NCI-H1048 (cell line): ENCODE measurements at regions not wholly inside any gene's neighbourhood (a gene's known extent, or its start where the extent isn't known, plus 50 kb on each side); places are given as distances from the start of the nearest gene placed in this dataset.
"Not testable (repeated sequence)": the region's sequence is repeated elsewhere in the genome, so short reads cannot be mapped to it uniquely, and the experiment has no call there.

ENCODE experiments used
- DNase-seq: peaks from one replicate; lab custom pipeline; 2025; lab: John Stamatoyannopoulos, UW

DNA sequence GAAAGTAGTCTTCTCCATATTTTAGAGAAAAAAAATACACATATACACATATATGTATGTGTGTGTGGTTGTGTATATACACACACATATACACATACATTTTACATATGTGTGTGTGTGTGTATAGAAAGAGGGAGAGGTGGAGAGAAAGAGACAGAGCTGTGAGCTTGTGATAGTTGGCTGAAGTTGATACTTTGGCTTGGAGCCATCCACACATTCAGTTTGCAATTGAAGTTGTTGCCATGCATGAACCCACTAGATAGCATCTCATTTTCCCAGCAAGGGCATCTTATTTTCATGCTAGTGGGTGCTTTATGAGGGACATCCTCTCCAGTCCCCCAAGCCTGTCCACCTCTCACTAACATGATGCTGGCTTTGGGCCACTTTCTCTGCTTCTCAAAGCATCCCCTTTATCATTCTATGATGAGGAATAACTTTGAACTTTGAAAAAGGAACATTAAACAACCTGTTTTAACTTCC is 228.6 kb downstream of the ZNF621 start:
- no peak for DNase-seq

DNA sequence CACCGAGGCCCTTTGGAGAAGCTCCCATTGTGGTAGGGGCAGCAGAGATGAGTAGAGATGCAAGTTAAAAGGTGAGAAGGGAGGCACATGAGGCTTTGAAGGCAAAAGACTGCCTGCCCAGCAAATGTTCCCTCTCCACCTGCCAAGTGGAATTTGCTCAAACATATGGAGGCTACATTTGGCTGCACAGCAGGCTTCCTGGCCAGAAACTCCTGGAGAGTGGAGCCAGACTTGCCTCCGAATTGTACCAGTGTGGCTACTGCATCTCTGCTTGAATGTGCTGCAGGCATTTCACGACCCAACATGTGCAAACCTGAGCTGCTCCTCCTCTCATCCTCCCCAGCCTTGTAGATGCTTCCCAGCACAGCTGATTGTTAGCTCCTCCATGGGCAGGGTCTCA is 229.2 kb downstream of the ZNF621 start:
- no peak for DNase-seq

DNA sequence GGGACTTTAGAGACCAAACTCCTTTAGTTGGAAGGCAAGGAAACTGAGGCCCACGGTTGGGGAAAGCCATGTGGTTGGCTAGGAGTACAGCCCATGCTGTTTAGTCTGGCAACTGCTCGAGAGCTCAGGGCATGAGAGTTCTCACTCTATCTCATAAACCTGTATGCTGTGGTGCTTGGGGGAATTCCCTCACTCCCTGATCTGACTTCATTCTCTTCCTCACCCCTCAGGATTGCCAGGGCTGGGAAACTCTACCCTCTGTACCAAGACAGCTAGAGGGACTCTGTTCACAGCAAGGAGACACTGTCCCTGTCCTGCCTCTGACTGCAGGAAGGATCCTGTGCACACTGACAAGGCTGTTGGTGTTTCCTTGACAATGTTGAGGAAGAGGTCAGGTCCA is 230.2 kb downstream of the ZNF621 start:
- DNase-seq = no peak

DNA sequence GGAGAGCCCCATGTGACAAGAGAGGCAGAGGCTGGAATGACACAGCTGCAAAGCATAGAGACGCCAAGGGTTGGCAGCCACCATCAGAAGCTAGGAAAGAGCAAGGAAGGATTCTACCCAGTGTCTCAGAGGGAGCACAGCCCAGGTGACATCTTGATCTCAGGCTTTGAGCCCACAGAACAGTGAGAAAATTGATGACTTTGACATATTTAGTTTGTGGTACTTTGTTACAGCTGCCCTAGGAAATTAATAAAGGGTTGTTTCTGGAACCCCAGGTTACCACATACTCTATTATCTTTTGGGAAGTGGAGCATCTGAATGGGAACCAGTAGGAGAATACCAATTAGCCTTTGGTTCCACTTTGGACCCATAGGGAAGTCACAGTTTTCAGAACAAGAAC is 231.7 kb downstream of the ZNF621 start:
- no peak for DNase-seq

DNA sequence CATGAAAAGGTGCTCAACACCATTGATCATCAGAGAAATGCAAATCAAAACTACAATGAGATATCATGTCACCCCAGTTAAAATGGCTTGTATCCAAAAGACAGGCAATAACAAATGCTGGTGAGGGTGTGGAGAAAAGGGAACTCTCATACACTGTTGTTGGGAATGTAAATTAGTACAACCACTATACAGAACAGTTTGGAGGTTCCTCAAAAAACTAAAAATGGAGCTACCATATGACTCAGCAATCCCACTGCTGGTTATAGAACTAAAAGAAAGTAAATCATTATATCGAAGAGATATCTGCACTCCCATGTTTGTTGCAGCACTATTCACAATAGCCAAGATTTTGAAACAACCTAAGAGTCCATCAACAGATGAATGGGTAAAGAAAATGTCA is 238.0 kb downstream of the ZNF621 start:
- DNase-seq = not testable (repeated sequence)

DNA sequence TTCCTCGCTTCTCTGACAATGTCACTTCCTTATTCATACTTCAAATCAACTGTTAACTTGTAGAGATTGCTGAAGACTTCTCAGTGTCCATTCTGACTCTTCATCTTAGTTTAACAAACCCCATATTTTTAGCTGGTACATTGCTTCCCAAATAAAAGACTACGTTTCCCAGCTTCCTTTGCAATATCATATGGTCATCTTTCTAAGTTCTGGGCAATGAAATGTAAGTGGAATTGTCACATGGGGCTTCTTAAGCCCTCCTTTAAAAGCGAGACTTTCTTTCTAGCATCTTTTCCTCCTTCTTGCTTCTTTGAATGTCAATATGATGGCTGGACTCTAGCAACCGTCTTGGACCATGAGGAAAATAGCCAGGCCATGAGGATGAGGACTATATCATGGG is 239.0 kb downstream of the ZNF621 start:
- no peak for DNase-seq

DNA sequence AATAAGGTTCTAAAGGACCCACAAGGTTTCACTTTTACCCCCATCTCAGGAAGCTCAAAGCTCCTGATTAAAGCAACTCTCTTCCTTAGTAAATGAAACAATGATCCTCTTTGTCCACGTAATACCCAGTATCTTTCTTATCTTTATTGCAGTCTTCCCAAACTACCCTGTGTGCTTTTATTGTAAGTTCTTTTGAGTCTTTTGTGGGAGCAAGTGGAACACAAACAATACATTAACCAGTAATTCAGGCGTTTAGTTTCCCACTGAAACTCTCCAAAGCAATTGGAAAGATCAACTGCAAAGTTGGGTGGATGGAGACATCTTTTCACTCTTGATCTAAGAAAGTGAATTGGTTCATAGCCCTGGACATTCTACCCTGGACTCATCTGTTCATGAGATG is 240.0 kb downstream of the ZNF621 start:
- DNase-seq = no peak

DNA sequence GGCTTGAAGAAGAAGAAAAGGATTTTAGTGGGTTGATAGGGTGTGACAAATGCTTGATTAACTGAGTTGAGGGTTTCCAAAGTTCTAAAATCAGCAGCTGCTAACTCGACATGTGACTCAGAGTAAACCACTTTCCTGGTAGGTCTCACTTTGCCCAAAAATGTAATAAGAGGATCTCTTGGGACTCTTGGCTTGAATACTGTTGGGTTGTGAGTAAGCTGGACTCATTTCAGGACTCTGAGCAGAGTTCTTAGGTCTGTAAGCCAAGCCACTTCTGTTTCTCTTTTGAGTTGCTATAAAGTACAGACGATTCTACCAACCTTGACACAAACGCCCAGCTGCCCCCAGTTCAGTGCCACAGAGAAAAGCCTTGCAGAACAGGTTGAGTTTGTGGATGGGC is 241.1 kb downstream of the ZNF621 start:
- no peak for DNase-seq

DNA sequence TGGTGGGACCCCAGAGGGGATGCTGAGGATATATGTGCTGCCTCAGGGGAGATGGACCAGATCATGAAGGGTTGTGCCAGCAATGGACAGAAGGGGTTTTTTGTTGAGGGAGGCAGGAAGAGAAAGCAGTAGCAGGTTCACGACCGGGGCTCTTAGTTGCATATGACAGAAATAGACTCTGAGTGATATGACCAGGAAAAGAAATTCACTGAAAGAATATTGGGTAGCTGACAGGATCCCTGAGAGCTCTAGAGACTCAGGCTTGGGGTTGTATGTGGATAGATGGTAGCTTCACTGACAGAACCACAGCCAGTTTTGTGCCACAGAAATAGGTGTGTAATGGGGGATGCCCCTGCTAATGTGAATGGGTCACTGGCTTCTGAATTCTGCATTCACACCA is 241.6 kb downstream of the ZNF621 start:
- no peak for DNase-seq

DNA sequence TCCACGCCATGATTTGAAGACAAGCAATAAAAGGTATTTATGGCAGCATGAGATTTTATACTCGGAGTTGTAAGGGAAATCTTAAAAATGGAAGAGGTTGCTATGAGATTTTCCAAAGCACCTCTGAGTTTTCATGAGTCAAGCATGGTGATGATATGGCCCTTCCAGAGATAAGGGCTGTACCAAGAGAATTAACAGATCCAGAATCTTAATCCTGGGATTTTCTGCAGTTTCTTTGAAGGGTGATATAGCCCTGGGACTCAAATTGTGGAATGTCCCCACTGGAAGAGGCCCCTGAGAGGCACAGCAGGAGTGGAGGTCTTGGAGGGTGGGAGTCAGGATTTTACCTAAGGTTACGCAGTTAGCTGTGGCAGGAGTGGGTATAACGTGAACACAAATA is 243.3 kb downstream of the ZNF621 start:
- DNase-seq = no peak

DNA sequence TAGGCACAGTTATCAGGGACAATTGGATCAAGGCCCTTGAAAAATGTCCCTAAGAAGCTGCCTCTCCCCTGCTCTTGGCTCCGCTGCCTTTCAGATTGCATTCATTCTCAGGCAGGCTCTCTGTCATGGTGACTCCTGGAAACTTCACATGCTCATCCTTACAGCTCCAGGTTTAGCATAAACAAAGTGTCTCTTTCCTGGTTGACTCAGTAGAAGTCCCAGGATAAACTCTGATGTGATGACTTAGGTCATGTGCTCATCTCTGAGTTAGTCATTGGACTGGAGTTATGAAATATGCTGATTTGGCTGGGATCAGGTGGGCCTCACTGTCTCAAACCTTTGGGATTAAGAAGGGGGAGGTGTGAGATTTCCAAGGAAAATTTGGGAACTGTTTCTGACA is 243.8 kb downstream of the ZNF621 start:
- no peak for DNase-seq

DNA sequence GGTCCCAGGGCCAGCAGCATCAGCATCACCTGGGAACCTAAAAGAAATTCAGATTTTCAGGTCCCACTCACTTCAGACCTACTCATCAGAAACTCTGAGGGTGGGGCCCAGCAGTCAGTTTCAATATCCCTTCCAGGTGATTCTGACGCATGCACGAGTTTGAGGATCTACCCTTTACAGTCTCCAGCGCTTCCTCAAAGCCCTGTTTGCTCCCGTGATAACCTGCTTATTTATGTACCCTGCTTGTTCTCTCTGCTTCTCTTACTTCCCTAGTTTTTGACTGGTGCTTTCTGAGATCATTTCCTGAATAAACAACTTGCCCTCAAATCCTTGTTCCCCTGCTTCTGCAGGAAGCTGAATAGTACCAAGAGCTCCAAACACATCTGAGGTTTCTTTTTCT is 245.3 kb downstream of the ZNF621 start:
- DNase-seq = no peak

DNA sequence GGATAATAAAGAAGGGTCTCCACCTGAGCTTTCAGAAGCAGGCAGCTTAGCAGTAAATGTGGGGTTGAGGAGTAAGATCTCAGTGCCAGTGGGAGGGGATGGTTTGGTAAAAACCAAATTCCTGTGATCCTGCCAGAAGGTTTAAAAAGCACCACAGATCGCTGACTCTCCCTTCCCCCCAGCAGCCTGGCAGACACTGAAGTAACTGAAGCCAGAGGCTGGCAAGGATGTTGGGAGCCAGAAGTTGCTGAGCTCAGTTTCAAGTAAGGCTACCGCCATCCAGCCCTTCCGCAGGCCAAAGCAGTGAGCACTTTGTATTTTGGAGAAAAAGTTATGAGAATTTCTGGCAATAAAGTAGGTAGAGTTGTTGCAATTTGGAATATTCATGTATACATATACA is 246.4 kb downstream of the ZNF621 start:
- DNase-seq = no peak

DNA sequence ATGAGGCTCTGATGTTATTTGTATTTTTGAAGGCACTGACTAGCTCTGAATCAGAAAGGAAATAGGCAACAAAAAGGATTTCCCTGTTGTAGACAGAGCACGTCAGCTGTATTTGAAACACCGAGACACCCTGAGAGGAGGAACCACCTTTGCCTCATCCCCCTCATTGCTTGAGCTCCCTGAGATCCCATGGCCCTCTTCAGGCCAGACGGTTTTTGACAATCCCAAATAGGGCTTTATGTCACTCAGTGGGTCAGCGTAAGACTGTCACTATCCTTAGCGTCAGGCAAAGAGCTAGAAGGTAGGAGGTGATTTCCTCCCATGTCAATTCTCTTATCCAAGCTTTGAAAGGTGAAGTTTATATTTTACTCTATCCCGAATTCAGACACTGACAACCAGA is 254.3 kb downstream of the ZNF621 start:
- DNase-seq = no peak

DNA sequence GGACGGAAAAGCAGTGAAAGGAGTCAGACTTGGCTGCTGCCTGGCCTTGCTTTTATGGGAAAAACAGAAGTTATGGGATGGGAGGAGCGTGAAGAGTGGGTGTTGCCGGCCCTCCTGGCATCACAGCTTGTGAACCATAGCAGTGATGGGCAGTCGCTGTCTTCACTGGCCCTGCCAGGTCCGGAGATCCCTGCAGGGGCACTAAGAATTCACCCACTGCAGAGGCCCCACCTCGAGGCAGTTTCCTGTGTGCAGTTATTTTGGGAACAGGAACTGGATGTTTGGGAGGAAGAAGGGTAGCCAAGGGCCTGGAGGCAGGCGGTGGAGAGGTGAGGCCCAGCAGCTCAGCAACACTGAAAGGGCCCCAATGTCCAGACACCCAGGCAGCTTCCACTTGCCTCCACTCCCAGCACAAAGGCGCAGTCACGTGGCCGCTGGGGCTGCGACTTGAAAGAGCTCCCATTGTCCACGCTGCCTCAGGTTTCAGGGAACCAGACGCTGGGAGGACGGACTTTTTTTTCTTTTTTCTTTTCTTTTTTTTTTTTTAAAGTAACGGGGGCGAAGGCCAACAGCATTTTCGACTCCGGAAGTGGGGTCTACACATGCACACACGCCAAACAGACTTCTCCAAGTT is 255.6 kb downstream of the ZNF621 start:
- no peak for DNase-seq

DNA sequence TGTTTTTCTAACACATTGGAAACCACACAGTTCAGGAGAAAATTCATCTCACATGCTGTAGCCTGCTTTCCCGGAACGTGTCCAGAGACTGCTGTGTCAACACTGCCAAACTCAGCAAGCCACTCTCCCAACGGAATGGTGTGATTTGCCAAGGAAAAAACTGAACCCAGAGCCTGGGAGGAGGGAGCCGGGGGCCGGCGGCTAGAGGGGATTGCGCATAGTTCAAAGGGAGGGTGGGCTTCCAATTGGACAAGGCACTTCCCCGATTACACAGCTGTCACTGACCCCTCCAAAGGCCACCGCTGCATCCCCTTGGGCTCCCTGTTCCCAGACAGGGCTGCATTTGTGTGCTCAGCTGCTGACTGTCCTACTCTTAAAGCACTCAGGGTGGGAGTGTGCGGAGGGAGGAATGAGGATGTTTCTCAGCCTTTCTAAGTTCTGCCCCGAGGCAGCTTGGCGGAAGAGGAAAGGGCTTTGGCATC is 256.2 kb downstream of the ZNF621 start:
- DNase-seq = no peak

DNA sequence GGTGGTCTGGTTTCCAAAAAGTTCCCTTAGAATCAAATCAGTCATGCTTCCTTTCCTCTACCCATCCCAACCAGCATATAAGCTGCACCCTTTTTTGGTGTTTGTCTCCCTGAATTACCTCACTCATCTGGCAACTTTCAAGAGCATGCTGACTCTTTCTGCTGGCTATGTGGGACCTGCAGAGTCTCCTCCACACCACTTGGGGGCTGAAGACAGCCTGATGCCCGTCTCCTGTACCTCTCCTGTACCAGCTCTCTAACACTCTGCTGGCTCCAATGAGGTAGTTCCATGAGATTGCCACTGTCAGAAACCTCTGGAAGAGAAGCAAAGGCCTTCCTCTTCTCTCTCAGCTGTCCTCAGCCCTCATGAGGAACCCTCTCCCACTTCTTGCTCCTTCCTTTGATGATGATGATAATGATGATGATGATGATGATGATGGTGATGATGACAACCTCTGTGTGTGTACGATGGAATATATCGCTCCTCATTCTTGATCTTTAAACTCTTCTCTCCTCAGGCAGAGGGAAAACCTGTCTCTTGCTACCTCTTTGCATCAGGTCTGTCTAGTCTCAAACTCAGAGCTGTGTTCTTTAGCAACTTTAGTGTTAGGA is 257.5 kb downstream of the ZNF621 start:
- DNase-seq = no peak

DNA sequence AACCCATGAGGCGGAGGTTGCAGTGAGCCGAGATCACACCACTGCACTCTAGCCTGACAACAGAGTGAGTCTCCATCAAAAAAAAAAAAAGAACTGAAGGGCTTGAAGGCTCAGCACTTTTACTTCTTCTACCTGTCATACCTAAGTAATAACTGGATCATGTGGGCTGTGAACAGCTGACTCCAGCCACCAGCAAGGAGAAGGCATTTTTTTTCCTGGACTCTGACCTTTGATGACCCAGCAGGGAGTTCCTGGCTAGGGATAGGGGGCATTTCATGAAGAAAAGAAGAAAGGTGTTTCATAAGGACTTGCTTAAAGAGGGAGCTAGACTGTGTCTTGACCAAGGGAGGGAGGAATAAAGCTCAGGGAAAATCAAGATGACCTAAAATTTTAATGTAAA is 266.0 kb downstream of the ZNF621 start:
- DNase-seq = no peak

DNA sequence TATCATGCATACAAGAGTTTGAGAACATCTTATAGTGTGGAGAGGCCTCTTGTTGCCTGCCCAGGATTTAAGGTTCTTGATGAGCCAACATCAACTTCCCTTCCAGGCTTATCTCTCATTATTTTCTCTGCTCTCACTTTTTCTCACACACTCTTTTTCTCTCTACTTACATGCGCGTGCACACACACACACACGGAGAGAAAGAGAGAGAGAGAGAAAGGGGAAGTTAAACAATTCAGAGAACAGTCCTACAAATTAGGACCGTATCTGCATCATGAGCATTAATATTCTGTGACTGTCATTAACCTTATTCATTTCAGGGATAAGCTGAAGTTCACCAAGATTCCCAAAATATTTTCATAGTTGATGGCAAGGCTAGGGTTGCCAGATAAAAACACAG is 269.0 kb downstream of the ZNF621 start:
- DNase-seq = no peak

DNA sequence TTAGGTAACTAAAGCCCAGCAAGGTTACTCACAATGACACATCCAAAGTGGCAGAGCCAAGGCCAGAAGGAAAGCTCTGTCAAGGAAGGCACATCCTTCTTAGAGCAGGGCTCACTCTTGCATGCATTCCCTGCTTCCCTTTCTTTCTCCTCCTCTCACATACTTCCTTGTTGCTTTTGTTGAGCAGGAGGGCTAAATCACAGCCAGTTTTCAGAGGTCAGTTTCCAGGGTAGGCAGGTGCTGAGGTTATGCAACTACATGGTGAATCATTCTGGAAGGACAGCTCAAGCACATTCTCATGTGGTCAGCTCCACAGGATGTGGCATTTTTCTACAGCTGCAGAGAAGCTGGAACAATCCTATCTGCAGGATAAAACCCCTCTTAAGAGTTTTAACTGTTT is 275.6 kb downstream of the ZNF621 start:
- DNase-seq = no peak

DNA sequence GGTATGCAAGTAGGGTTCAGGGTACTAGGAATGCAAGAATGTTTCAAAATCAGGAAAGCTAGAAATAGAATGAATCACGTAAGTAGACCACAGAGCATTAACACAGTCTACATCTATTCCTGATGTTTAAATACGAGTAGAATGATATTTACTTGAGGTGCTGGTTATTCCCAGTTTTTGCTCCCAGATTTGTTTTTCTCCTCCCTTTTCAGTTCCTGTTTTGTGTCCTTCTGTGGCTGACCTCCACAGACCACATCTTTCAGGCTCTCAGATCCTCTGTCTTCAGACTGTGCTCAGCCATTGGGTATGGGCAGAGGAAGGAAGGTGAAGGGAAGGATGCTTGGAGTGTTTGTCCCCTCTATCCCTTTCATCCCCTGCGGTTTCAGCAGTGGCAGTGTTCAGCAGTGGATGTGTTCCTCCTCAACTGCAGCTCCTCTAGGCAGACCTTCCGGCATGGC is 276.6 kb downstream of the ZNF621 start:
- DNase-seq = no peak

DNA sequence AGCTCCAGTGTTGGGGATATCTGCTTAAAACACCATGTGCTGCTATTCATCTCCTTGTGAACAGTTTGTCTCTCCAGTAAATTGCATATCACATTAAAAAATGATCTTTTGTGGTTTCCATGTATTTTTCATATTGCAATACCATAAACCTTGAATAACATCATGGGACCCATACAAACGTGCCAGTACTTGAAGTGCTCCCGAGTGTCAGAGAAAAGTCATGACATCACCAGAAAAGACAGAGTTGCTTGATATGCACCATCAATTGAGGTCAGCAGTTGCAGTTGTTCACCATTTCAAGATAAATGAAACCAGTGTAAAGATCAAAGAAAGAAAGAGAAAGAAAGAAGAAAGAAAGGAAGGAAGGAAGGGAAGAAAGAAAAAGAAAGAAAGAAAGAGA is 278.6 kb downstream of the ZNF621 start:
- no peak for DNase-seq

DNA sequence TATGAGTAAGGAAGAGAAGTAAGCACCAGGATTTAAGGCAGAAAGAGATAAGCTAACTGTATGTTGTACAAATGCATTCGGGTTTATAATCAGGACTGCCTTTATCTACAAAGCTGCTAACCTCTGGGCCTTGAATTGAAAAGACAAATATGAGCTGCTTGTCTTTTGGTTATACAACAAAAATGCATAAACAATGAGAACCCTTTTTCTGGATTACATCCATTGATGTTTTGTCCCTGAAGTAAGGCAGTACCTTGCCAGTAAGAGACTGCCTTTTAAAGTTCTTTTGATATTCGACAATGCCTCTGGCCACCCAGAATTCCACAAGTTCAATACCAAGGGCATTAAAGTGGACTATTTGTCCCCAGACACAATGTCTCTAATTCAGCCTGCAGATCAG is 280.7 kb downstream of the ZNF621 start:
- DNase-seq = no peak

DNA sequence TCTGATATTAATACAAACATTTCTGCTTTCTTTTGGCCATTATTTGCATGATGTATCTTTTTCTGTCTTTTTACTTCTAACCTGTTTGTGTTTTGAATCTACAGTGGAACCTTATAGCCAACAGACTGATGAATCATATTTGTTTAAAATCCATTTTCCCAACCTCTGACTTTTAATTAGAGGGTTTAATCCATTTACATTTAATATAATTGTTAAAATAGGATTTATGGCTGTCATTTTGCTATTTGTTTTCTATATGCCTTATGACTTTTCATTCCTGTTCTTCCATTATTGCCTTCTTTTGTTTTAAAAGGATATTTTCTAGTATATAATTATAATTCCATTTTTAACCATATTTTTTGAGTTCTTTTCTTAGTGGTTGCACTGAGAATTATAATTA is 286.1 kb downstream of the ZNF621 start:
- no peak for DNase-seq
